HCT116 (cell line): ENCODE measurements at regions not wholly inside any gene's neighbourhood (a gene's known extent, or its start where the extent isn't known, plus 50 kb on each side); places are given as distances from the start of the nearest gene placed in this dataset.

Experiments
- SP1 ChIP-seq: IDR thresholded peaks from 2 replicates; pipeline ENCODE4 v1.6.1; 2012; ENCODE audit warnings: low read depth
- TF ChIP-seq, protein P1 (sequence below), 3 experiments: fragments of 200-600 bp in 1 of 3; sonication (generic) in 1 of 3; IDR thresholded peaks in 2 of 3; conservative IDR thresholded peaks in 1 of 3; 2 replicates each; pipeline ENCODE4 v1.5.1; 2012 to 2017; ENCODE audit warnings: low read depth in 2 of 3, low read length in 2 of 3, antibody characterized with exemption in 1 of 3, borderline replicate concordance in 1 of 3, control low read depth in 1 of 3, mild to moderate bottlenecking in 1 of 3, mixed read lengths in 1 of 3, mixed run types in 1 of 3, moderate library complexity in 1 of 3; ENCODE audit not compliant: insufficient read depth in 1 of 3

DNA sequence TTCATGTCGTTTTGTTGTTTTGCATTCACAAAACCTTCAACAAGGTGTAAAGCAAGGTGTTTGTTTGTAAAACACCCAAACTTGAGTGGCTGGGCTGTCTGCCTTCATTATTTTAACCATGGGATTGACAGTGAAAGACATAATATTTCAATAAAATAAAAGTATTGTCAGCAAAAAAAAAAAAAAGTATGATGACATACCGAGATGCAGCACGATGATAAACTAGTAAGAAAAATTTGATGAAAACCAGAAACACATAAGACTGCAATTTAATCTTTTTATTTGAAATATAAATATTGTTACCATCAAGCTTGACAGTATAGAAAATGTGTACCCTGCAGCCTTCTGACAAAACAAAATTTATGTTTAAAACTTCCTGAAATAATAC is 419.3 kb upstream of the DYNLRB2 start:
- TF ChIP-seq, protein P1, sequence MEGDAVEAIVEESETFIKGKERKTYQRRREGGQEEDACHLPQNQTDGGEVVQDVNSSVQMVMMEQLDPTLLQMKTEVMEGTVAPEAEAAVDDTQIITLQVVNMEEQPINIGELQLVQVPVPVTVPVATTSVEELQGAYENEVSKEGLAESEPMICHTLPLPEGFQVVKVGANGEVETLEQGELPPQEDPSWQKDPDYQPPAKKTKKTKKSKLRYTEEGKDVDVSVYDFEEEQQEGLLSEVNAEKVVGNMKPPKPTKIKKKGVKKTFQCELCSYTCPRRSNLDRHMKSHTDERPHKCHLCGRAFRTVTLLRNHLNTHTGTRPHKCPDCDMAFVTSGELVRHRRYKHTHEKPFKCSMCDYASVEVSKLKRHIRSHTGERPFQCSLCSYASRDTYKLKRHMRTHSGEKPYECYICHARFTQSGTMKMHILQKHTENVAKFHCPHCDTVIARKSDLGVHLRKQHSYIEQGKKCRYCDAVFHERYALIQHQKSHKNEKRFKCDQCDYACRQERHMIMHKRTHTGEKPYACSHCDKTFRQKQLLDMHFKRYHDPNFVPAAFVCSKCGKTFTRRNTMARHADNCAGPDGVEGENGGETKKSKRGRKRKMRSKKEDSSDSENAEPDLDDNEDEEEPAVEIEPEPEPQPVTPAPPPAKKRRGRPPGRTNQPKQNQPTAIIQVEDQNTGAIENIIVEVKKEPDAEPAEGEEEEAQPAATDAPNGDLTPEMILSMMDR (IDR thresholded peaks at IDR 0.05 in 2 of 3, conservative IDR thresholded peaks at IDR 0.05 in 1 of 3; ENCODE audit: borderline replicate concordance in 1 of 3, insufficient read depth in 1 of 3, low read depth in 2 of 3, low read length in 2 of 3) = no peak
- no peak for TF ChIP-seq SP1
